Adipocyte (in vitro differentiated cells): ENCODE measurements at regions not wholly inside any gene's neighbourhood (a gene's known extent, or its start where the extent isn't known, plus 50 kb on each side); places are given as distances from the start of the nearest gene placed in this dataset.

Source experiments
- DNase-seq: peaks from one replicate; pipeline ENCODE4 v3.0.0-alpha.2; 2015; ENCODE audit warnings: low read depth
- H3K27me3 ChIP-seq: replicated peaks from 2 replicates; pipeline ENCODE4 v1.7.0; 2013; ENCODE audit warnings: mild to moderate bottlenecking, low read length, moderate library complexity; ENCODE audit not compliant: control insufficient read depth, insufficient read depth
- H3K36me3 ChIP-seq: 2 replicates; pipeline ENCODE4 v1.7.0; 2013; ENCODE audit warnings: low read length, mild to moderate bottlenecking, moderate library complexity; ENCODE audit not compliant: control insufficient read depth, insufficient read depth, severe bottlenecking
- H3K4me1 ChIP-seq: 2 replicates; pipeline ENCODE4 v1.7.0; 2013; ENCODE audit warnings: mild to moderate bottlenecking, low read length, moderate library complexity; ENCODE audit not compliant: control insufficient read depth, insufficient read depth
- H3K4me3 ChIP-seq: 2 replicates; pipeline ENCODE4 v1.7.0; 2013; ENCODE audit warnings: mild to moderate bottlenecking, low read length, moderate library complexity
- H3K9ac ChIP-seq: 2 replicates; pipeline ENCODE4 v1.7.0; 2013; ENCODE audit warnings: mild to moderate bottlenecking, low read length, moderate library complexity
- H3K9me3 ChIP-seq: 2 replicates; pipeline ENCODE4 v1.7.0; 2013; ENCODE audit warnings: mild to moderate bottlenecking, low read length, moderate library complexity; ENCODE audit not compliant: control insufficient read depth

DNA sequence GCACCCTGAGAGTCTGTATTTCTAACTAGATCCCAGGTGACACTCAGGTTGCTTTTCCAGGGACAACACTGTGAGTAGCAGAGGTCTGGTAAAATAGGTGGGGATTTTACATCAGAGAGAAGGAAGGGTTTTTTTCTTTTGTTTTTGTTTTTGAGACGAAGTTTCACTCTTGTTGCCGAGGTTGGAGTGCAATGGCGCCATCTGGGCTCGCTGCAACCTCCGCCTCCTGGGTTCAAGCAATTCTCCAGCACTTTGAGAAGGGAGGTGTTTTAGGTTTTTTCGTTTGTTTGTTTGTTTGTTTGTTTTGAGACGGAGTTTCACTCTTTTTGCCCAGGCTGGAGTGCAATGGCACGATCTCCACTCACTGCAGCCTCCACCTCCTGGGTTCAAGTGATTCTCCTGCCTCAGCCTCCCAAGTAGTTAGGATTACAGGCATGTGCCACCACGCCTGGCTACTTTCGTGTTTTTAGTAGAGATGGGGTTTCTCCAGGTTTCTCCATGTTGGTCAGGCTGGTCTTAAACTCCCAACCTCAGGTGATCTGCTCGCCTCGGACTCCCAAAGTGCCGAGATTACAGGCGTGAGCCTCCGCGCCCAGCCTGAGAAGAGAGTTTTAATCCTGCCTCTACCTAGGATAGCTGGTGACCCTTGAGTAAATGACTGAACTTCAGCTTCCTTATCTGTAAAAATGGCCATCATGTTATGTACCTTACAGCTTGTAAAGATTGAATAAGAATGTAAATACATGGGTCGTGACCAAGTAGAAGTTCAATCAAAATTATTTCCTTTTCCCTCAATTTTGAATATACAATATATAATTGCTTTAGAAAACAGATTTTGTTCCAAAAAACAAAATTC, 95.9 kb upstream of the FNDC3B start:
- no peaks in the 10 kb centered on the region for H3K36me3 ChIP-seq
- H3K27me3 ChIP-seq = no peaks in the 10 kb centered on the region
- no peak overlapping the region for H3K4me3 ChIP-seq
- H3K9ac ChIP-seq = no peak overlapping the region
- H3K4me1 ChIP-seq = peaks cover 15% of the 10 kb centered on the region
- no peak for DNase-seq
- H3K9me3 ChIP-seq = no peaks in the 10 kb centered on the region

DNA sequence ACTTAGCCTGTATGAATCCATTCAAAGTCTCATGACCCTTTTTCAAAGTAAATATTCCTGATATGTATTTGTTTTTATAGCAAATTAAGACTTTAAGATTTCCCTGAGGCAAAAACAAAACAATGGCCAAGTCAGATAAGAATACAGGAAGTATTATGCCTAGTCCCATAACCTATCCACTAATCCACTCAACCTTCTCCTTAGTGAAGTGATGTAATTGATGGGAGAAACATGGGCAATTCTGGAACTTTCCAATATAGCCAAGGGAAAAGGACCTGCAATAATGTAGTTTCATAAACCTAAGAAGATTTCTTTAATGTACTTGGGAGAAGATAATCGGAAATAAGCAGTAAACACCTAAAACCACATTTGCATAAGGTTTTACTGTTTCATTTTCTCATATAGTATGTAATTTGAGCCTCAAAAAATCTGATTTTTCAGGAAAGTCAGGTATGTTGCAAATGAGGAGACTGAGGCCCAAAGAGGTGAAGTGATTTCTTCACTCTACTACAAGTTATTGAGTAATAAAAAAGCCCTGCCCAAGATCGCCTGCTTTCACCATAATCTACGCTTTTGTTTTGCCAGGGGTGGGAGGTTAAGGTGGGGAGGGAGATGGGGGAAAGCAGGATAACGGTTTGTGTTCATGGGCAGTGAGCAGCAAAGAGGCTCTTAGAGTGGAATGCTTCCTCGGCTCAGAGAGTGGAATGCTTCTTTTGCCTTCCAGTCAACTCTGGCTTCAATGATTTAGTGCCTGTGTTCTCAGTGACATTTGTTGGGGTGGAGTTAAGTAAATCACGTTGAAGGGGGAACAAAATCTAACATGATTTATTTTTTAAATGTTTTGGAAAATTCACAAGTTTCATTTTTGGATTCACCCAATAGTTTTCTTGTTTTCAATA, 95.0 kb upstream of the FNDC3B start:
- Histone ChIP-seq H3K27me3 (no peaks in the 10 kb centered on the region), H3K9ac (no peak overlapping the region), H3K4me3 (peak overlapping the region; percentile 26), H3K9me3 (no peaks in the 10 kb centered on the region), H3K36me3 (no peaks in the 10 kb centered on the region), H3K4me1 (peaks cover 15% of the 10 kb centered on the region)
- DNase-seq = peak; percentile 40

DNA sequence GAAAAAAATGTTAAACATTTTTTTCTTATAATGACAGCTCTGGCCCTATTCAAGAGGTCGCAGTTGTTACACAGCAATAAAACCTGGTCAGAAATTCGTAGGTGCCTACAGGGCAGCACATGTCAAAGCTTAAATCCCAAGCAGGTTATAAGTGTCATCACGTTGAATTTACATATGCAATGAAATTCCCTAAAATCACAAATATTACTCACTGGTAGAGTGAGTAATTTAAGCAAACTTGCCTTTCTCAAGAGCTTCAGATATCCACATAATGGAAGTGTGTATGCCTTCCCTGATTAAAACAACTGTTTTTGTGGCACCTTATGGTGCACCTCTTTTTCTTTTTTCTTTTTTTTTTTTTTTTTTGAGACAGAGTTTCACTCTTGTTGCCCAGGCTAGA, 90.7 kb upstream of the FNDC3B start:
- Histone ChIP-seq H3K27me3 (no peaks in the 10 kb centered on the region), H3K36me3 (no peaks in the 10 kb centered on the region), H3K4me3 (no peak overlapping the region), H3K9ac (no peak overlapping the region), H3K9me3 (no peaks in the 10 kb centered on the region), H3K4me1 (peaks cover 24% of the 10 kb centered on the region)
- DNase-seq = no peak

DNA sequence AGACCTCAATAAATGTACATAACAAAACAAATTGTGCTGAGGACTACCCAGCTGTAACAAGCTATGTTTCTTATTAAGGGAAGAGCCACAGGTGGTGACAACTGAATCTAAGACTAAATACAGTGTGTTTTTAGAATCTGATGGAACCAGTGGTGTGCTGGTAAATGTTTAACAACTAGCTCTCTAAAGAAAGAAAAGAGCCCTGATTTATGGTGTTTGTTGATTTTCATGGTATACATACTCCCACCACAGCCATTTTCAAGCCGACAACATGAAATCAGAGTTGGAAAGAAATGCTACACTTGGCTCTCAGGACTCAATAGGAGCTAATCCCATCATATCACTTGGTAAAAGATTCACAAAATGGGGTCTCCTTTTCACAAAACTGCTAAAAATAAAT, 89.8 kb upstream of the FNDC3B start:
- no peaks in the 10 kb centered on the region for H3K36me3 ChIP-seq
- no peak for DNase-seq
- H3K9me3 ChIP-seq = no peaks in the 10 kb centered on the region
- no peak overlapping the region for H3K9ac ChIP-seq
- H3K27me3 ChIP-seq = no peaks in the 10 kb centered on the region
- peaks cover 18% of the 10 kb centered on the region for H3K4me1 ChIP-seq
- H3K4me3 ChIP-seq = no peak overlapping the region

DNA sequence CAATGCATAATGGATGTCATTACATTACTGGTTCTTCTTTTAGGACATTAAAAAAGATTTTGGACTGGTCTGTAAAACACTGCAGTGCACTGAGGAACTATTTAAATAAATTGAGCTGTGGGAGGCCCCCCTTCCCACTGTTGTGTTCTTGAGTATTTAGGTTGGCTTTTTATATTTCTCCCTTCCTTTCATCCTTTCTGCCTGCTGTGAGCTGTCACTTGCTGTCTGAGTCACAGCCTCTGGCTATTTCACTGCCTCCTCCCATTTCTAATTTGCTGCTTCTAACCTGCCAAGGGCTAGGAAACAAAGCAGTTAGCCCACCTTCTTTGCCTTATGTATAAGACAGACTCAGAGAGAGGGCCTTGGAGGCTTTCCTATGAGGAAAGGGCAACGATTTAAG, 89.0 kb upstream of the FNDC3B start:
- H3K9me3 ChIP-seq = no peaks in the 10 kb centered on the region

DNA sequence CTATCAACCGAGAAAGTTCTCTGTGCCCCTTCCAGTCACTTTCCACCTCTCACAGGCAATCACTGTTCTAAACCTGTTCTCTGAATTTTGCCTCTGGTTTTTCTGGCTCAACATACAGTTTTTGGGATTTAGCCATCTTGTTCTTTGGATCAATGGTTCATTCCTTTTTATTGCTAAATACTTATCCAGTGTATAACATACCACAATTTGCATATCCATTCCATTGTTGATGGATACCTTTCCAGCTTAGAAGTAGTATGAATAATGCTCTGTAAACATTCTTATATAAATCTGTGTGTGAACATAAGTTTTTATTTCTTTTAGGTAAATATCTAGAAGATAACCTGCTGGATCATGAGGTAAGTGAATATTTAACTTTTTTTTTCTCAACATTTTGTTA, 87.8 kb upstream of the FNDC3B start:
- Histone ChIP-seq H3K9me3 (no peaks in the 10 kb centered on the region), H3K27me3 (no peaks in the 10 kb centered on the region), H3K9ac (no peak overlapping the region), H3K4me3 (no peak overlapping the region), H3K36me3 (no peaks in the 10 kb centered on the region), H3K4me1 (peaks cover 14% of the 10 kb centered on the region)
- no peak for DNase-seq

More for the DNA sequence above, 89.0 kb upstream of the FNDC3B start:
- H3K27me3 ChIP-seq = no peaks in the 10 kb centered on the region
- peak; percentile 54 for DNase-seq
- H3K9ac ChIP-seq = no peak overlapping the region
- H3K4me1 ChIP-seq = peaks cover 14% of the 10 kb centered on the region
- H3K4me3 ChIP-seq = no peak overlapping the region
- H3K36me3 ChIP-seq = no peaks in the 10 kb centered on the region

DNA sequence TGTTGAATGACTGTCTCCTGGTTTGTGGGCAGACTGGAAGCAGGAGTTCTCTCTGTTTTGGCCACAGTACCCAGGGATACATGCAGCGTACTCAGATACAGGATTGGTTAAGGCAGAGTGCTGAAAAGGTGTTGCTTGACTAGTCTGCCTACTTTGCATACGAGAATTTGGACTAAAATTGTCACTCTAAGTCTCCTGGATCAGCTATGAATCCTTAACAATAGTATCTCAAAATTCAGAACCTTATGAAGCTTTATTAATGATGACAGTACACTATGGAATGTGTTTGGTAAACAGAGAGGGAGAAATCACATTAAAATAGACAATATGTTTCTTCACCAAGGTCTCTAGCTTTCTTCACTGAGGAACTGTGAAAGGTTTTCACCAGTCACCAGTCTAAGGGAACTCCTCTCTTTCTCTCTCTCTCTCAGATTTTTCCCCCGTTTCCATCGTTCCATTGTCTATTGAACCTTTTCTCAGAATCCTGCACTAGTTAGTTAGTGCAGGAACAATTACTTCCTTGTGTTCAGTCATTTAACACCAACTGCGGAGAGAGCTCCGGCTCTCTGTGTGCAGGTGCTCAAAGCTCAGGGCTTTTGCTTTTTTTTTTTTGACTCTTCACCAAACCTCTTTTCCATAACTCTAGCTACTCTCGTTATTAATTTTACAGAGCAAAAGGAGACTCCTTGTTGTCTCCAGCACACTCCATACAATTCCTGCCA, 85.9 kb upstream of the FNDC3B start:
- Histone ChIP-seq H3K9ac (no peak overlapping the region), H3K27me3 (no peaks in the 10 kb centered on the region), H3K36me3 (no peaks in the 10 kb centered on the region), H3K4me1 (peaks cover 14% of the 10 kb centered on the region), H3K9me3 (no peaks in the 10 kb centered on the region), H3K4me3 (no peak overlapping the region)
- peak; percentile 31 for DNase-seq

DNA sequence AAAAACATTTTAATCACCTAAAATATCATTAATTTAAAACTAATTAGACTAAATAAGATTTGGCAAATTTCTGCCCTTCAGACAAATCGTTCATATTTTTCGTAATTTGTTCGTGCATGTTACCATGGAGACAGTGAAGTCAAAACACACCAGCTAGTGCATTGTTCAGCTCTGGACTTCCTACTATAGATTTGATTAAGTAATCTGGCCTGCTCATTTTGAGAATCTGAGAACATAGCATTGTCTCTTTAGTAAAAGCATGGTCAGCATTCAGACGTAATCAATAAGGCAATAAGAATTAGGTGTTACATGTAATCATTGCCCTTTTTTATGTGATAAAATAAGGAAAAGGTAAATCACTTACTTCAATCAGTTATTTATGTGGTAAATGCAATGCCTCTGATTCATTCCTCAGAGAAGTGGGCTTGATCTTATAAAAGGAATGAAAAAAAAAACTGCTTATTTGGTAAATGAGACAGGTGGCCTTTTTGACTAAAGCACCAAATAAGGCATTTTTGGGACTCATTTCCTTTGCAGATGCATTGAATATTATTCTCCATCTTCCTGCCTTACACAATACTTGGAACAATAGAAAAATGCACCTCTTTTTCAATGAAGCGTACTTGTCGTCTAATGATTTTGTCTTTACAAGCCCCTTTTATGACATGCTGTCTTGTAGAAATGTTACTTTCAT, 84.5 kb upstream of the FNDC3B start:
- H3K4me3 ChIP-seq = no peak overlapping the region
- DNase-seq = no peak
- no peaks in the 10 kb centered on the region for H3K27me3 ChIP-seq
- peaks cover 14% of the 10 kb centered on the region for H3K4me1 ChIP-seq
- no peaks in the 10 kb centered on the region for H3K36me3 ChIP-seq
- no peaks in the 10 kb centered on the region for H3K9me3 ChIP-seq
- no peak overlapping the region for H3K9ac ChIP-seq

DNA sequence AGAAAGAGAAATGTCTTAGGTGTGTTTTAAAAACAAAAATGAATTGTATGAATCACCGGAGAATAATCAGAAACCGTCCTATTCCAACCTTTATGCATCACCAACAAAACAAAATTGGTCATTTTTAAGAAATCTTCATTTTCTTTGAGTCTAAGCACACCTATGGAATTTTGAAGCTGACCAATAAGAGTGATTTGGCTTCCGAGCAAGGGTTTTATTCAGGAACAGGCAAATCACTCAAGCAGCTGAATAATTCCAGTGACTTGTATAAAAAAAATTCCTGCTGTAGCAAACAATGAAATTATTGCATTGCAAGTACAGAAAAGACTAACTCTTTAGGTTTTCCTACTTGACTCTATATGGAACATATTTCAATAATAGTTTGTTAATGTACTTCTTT, 83.8 kb upstream of the FNDC3B start:
- peak; percentile 33 for DNase-seq

DNA sequence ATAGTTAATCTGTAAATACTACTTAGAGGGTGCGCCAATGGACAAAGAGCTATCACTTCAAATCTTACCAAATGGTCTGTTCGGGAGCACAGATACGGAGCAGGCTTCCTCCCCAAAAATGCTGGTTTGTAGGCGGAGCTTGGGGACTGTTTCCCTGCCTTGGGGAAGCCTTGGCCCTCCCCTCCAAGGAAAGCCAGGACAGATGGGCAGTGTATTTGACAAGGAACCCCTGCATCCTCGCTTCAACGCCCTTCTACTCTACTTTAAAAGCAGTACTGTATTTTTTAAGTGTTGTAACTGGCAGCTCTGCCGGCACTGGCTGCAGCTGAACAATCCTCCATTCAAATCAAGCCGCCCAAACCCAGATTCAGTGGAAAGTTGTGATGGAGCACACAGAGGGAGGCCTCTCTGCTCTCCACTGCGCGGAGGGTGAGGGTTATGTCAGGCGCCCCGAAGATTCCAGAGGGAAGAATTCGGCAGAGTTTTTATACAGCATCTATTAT, 83.1 kb upstream of the FNDC3B start:
- Histone ChIP-seq H3K4me1 (peaks cover 8% of the 10 kb centered on the region), H3K27me3 (no peaks in the 10 kb centered on the region), H3K9me3 (no peaks in the 10 kb centered on the region), H3K36me3 (no peaks in the 10 kb centered on the region), H3K4me3 (no peak overlapping the region), H3K9ac (no peak overlapping the region)
- DNase-seq = no peak

More for the DNA sequence above, 83.8 kb upstream of the FNDC3B start:
- Histone ChIP-seq H3K4me1 (peaks cover 8% of the 10 kb centered on the region), H3K36me3 (no peaks in the 10 kb centered on the region), H3K4me3 (no peak overlapping the region), H3K9ac (no peak overlapping the region), H3K9me3 (no peaks in the 10 kb centered on the region), H3K27me3 (no peaks in the 10 kb centered on the region)
